Central memory CD4-positive, alpha-beta T cell (primary cell): ENCODE measurements at regions not wholly inside any gene's neighbourhood (a gene's known extent, or its start where the extent isn't known, plus 50 kb on each side); places are given as distances from the start of the nearest gene placed in this dataset.
A peak's percentile ranks its signal among the peaks of the same experiment; 100 is the strongest.
"Not testable (repeated sequence)": the region's sequence is repeated elsewhere in the genome, so short reads cannot be mapped to it uniquely, and the experiment has no call there.

Experiments
- DNase-seq: peaks from one replicate; pipeline ENCODE4 v3.0.0; 2022

DNA sequence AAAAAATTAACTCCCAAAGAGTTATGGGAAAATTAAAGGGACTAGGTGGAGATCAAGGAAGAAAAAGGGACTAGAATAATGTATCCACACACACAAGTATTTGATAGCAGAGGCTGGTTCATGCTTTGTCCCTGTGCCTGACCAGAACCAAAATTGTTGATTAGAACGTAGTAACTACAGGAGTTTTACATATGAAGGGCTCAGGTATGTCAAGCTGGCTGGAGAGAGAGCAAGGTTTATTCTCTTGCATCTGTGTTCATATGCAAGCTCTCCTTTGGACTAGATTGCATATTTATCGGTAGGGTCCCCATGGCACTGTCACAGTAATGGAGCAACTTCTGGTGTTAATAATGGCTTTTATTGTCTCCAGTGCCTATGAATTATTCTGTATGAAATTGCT is 239.9 kb upstream of the TRPM3 start:
- DNase-seq = no peak

DNA sequence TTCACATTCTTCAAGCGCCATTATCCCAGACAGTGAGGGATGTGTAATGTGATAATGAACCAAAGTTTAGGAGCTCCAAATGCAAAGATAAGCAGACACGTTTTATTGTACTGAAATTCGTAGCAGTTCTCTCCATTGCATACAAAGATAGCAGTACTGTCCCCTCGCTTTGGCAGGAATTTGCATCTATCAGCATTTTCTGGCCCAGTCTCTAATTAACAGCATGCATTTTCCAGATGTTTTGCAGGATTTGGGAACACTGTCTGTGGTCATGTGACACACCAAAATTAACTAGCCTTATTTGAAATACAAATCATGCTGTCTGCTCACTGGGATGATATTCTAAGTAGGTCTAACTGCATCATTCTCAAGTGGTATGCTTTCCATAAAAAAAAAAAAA is 235.9 kb upstream of the TRPM3 start:
- no peak for DNase-seq

DNA sequence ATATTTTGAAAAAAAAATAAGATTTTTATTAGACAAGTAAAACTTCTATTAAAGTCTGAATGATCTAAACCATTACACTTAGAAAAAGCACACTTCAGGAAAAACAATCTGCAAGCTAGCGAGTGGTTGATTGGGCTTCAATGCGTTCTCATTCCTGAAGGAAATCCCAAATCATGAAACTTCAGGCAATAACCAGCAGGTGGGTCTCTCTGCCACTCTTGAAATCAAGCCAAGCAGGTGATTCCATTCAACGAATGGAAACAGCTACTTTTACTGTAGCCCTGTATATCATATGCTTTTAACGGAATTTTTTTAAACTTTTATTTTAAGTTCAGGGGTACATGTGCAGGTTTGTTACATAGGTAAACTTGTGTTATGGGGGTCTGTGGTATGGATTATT is 234.5 kb upstream of the TRPM3 start:
- no peak for DNase-seq

DNA sequence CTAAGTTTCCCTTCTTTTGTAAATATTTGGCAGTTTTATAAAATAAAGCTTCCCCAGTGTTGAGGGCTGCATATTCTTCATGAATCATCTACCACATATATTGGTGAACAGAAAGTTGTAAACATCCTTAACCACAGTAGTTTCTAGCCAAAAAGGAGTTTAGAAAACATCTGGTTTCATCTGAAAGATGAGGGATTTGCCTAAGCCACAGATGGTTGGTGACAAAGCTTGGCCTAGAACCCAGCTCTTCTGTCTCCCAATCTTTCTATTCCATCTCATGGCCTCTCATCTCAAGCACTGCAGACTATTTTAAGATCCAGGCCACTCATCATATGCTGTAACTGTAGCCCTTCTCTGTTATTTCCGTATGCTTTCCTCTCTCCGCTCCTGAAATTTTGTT is 232.3 kb upstream of the TRPM3 start:
- no peak for DNase-seq

DNA sequence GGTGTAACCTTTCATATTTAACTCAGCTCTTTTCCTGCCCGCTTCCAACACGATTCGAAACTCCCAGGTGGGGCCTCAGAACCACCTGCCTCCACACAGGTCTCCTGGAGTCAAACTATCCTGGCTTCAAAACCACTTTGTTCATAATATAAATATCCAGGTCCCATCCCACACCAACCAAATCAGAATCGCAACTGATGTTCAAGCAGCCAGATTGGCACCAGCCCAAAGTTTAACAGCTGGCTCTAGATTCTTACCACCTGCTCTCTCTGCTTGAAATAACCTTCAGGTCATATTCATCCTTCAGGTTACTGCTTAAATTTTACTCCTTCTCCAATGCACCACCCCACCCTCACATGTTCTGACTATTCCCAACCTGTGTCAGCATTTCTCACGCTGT is 231.4 kb upstream of the TRPM3 start:
- DNase-seq = no peak

DNA sequence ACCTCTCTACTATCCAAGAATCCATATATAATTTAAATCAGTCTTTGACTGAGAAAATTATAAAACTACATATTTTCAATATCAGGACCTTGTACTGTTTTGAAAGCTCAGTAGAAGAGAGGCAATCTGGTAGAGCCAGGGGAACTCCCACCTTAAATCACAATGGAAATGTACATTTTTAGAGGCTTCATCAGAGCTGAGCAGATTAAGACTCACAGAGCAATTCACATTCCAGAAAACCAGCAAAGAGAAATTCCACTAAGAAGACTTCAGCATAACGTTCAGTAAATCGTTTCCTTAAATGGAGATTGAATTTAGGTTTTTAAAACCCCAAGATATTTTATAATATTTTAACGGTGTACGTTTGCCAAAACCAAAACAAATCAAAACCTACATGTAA is 227.8 kb upstream of the TRPM3 start:
- no peak for DNase-seq

DNA sequence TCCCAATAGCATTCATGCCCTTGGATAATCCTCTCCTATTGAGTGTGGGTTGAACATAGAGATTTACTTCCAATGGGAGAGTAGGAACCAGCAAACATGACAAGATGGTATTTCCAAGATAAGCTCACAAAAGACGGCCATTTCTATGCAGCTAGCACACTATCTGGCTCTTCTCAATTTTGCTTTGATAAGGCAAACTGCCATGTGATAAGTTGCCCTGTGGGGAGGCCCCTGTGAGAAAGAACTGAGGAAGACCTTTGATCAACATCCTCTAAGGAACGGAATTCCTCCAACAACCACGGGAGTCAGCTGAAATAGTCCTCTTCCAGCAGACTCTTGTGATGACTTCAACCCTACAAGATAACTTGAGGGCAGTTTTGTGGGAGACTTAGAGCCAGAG is 211.9 kb upstream of the TRPM3 start:
- DNase-seq = no peak

DNA sequence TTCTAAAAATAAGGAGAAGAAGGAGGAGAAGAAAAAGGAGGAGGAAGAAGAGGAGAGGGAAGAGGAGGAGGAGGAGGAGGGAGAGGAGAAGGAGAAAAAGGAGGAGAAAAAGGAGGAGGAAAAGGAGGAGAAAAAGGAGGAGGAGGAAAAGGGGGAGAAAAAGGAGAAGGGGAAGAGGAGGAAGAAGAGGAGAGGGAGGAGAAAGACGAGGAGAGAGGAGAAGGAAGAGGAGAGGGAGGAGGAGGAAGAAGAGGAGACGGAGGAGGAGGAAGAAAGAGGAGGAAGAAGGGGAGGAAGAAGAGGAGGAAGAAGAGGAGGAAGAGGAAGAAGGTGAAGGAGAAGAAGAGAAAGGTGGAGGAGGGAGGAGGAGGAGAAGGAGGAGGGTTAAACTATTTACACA is 210.2 kb upstream of the TRPM3 start:
- no peak for DNase-seq

DNA sequence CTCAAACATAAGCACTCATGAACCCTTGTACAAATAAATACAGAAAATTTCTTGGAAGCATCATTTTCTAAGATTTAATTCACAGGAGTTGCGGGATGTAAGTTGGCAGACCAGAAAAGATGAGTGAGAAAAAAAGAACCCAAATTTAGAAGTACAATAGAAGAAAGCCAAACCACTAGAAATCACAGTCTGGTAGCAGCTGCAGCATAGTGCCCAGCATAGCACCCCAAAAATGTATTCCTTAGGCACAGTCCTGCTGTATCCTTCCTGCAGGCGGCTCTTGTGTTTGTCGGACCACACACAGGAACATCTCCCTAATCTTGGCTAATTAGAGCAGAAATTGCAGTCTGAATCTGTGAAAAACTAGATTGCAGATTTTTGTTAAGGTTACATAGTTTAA is 208.5 kb upstream of the TRPM3 start:
- DNase-seq = no peak

DNA sequence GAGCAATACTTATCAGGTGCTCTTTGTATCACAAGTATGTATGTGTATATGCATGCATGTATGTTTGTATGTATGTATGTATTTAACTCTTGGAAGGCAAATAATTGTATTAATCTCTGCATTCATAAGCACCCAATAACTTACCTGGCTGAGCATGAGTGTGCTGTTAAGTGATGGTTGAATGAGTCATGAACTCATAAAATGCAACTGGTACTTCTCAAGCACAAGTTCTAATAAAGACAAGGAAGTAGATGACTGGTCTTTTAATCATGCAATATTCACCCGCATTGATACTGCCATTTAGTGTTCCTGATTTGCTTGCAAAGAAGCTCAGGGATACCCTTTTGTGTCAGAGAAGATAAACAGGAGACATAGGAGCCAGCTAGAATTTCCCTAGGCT is 204.9 kb upstream of the TRPM3 start:
- DNase-seq = no peak

DNA sequence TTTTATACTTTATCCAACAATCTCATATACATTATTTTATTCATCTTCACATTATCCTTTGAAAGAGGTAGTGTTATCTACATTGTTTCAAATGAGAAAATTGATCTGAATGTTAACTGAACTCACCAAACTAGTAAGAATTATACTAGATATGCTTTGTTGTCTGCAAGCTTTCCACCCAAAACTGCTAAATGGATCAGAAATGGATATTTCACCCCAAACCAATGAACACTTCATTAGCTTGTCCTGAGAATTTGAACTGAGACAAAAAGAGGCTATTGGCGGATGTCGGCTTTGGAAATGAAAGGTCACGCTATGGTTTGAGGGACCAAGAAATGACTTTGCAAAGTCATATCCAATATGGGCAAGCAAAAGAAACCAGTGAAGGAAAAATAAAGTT is 201.9 kb upstream of the TRPM3 start:
- no peak for DNase-seq

DNA sequence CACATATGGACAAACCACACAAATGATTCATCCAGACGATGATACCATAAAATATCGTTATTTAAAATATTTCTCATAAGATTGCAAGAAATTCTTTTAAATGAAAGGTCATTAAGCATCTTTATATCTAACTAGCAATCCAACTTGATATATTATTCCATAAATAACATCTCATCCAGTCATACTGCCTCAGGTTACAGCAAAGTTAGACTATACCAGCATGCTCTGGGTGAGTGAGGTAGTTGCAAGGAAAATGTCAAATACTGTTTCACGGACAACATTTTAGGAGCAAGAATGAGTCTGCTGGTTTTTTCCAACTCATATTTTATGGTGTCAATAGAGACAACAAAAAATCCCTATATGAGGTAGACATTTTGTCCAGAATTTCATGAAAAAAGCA is 200.9 kb upstream of the TRPM3 start:
- no peak for DNase-seq

DNA sequence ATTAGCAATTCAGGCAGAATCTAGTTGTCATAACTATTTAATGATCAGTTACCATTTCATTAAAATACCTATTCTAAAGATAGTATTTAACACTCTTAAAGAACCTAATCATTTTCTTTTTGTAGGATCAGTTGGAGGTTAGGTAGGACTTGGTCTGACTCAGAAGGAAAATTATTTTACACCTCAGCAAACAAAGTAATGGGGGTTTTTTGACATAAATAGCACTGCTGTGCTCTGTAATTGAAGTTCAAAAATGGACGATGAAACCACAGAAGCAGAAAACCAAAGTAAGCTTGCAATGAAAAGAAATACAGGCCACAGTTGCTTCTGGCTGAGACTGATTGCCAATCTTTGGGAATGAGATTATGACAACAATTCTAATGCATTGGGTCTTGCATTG is 187.0 kb upstream of the TRPM3 start:
- no peak for DNase-seq

DNA sequence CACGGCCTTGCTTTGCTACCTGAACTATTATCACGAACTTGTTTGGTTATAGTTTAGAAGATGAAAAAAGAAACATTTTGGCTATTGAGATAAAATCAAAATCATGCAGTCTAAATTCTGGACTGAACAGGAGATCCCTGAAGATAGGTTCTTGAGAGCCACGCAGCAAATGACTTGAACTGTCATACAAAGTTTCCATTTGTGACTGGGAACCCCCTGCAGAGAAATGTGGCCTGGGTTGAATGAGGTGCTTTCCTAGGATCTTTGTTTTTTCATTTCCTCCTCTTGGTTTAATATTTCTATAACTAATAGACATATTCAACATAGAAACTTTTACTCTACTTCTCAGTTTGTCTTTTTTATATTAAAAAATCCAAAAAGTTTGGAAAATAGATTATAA is 184.7 kb upstream of the TRPM3 start:
- no peak for DNase-seq

DNA sequence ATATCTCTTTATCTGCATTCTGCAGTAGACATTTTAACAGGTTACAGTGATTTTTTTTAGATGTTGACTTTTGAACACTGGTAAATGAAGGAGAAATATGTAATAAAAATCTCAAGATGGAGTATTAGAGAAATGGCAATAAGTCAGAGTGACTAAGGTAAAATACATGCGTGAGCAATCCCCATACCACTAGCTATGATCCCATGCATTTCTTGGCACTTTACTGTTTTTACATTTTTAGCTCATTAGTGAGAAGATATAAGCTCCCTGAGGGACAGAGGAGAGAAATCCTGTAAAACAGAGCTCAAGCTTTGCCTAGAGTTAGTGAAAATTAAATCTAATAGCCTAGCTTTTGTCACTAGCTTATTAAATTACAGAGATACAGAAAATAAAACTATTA is 181.9 kb upstream of the TRPM3 start:
- DNase-seq = no peak

DNA sequence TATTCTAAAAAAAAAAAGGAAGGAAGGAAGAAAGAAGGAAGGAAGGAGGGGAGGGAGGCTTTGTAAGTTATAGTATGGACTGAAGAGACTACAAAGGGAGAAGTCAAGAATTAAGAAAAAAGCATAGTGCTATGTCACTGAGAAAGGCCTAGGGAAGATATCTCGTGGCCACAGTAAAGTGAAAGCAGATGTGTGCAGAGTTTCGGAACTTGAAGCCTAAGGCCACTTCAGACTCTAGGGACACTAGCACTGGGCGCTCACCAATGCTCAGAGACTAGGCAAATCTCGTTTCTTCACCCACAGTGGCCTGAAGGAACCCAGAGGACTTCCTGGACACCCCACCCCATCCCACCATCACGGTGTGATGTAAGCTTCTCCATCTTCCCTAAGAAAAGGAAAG is 181.4 kb upstream of the TRPM3 start:
- no peak for DNase-seq

DNA sequence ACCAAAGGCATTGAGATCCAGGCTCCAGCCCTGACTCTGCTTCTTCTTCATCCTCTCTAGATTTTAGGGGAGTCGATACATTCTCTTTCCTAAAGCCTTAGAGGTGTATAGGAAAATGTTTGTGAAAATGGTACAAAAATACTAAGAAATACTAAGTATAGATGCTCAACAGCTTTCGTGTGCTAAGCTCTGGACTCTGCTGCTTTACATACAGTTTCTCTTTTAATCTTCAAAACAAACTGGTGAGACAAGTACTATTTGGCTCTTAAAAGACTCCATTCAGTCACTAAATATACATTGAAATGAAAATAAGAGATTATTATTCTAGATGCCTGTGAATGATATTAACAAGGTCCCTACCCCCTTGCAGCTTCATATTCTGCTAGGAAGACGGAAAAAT is 174.5 kb upstream of the TRPM3 start:
- no peak for DNase-seq

DNA sequence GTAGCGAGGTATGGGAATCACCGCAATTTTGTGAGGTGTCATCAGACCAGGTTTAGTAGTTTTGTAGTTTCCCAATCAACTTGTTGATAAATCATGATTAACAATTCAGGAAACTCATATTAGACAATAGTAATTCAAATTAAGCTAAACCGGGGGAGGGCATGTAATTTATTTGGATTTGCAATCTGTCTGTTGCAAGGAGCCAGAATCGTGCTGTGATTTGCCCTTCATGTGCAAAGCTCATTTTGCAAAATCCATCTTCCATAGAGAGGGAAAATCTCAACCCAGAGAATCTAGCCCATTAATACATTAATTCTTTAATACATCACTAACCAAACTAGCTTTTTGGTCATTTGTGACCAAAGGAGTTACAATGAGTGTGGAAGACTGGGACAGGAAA is 164.7 kb upstream of the TRPM3 start:
- DNase-seq = no peak

DNA sequence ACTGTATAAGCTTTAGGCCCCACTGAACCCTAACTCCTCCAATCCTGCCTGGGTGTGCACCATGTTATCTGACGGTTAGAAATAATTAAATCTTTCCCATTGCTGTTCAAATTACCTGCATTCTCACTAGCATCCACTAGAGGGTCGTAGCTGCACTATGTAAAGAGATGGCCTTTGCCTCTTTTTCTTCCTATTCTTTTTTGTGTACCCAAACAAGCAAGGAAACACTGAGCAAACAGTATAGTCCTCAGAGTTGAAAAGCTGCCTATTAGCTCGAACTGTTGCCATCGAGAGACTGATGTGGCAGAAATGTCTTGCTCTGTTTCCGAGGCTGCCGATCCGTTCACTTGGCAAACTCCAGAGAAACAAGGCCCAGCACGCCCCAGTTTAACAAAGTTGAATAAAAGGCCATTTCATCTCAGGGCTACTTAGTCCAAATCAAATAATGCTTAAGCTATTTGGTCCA is 163.8 kb upstream of the TRPM3 start:
- peak; percentile 19 for DNase-seq

DNA sequence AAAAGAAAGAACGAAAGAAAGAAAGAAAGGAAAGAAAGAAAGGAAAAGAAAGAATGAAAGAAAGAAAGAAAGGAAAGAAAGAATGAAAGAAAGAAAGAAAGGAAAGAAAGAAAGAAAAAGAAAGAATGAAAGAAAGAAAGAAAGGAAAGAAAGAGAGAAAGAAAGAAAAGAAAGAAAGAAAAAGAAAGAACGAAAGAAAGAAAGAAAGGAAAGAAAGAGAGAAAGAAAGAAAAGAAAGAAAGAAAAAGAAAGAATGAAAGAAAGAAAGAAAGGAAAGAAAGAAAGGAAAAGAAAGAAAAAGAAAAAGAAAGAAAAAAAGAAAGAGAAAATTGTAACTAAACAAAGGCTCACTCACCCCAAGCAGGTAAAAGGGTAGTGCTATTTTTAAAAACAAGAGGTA is 160.7 kb upstream of the TRPM3 start:
- DNase-seq = not testable (repeated sequence)

DNA sequence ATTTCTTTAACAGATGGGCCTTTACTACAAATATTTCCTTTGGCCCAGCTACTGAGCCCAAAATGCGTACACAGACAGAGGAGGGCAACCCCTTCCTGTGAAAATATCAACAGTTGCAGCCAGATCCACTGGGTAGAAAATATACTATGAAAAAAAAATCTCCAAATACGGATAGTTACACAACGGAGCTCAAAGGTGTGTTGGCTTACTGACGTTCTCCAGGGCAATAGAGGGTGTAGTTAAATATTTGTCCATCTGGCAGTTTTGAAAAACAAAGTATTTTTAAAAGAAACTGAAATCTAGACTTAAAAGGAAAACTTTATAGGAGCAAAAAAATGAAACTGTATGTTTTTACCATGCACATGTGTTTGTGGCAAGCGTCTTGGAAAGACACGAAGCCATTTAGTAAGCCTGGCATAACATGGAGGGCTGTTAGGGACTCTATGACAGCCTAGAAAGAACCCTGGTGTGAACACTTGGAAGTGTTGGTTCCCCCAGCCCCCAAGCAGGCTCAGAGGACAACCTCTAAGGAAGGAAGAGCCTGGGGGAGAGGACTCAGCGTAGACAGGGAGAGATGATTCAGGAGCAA is 157.8 kb upstream of the TRPM3 start:
- DNase-seq = no peak

DNA sequence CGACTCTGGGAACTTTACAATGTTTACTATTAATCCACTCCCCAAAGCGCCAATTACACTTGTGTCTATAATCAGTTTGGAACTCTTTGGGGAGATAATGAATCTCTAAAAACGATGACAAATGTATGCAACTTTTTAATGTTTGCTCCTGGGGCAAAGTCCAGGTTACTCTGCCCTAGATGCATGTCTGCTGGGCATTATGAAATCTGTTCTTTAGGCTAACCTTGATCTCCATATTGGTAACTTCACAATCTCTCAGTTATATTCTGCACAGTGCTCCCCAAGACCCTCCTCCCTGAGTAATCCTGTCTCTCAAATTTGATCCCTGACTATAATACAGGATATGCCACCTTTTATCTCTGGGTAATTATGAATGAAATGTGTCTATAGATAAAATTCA is 152.2 kb upstream of the TRPM3 start:
- DNase-seq = no peak

DNA sequence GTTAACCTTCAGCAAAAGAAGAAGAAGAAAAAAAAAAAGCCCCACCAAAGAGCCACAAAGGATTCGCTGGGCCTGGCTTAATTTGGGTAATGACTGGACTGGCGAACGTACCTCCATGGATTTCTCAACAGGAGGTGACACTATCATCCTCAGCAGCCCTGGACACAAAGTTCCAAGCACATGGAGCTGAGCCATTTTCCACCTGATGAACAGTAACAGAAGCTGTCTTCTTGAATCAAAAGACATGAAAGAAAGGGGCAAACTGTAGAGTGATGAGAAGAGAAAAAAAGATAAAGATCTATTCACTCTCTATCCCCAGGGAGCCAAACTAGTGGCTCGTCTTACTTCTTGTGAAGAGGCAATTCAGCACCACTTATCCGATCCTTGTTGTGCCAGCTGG is 150.2 kb upstream of the TRPM3 start:
- no peak for DNase-seq

DNA sequence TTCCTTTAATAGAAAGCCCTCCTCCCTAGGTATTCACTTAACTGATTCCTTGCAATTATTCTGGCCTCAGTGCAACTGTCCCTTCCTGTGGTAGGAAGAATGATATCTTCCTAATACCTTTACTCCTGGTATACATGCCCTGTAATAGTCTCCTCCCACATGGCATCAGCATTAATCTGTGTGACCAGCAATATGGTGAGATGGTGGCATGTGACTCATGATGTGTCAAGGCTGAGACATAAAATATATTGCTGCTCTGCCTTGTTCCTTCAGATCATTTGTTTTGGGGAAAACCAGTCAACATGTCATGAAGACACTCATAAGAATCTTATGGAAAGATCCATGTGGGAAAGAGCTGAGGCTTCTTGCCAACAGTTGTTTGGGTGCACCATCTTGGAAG is 149.1 kb upstream of the TRPM3 start:
- DNase-seq = no peak

DNA sequence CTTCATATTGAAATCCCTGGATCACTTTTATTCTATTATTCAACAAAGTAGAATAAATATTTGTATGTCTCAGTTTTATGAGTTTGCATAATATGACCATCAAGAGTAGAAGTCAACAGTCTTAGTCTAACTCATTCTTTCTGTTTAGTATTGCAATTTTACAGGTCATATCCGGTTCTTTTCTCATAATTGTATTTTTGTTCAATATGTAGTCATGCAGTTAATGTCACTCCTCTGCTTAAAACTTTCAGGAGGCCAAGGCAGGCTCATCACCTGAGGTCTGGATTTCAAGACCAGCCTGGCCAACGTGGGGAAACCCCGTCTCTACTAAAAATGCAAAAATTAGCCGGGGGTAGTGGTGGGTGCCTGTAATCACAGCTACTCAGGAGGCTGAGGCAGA is 148.4 kb upstream of the TRPM3 start:
- DNase-seq = no peak
